ENCODE measurements at regions not wholly inside any gene's neighbourhood (a gene's known extent, or its start where the extent isn't known, plus 50 kb on each side); places are given as distances from the start of the nearest gene placed in this dataset.

GRCh38 chr12:46530373-46531056 lies 157.9 kb upstream of the SLC38A2 start:
- ATAC-seq = no peak
- FAIRE-seq = no peak
- H3K9me3 ChIP-seq = peaks cover 9% of the 10 kb centered on the region; the same call in 1 of the 3 replicates
- ChIA-PET CTCF (interaction anchor here (2.0 kb wide), 1 partner anchor 17 kb away, joined by 4 read pairs; no protein-coding TSS in a partner anchor), POLR2A (no interaction called here)
- H3K4me2 ChIP-seq = no peak overlapping the region
- WGBS (ENCODE audit: missing lambda C conversion rate) = 87% methylated on average over 11 of the region's 14 CpGs
- H3K27ac ChIP-seq = peak overlapping the region in 1 of 2 experiments; percentile 65; a peak in 3 of 6 replicates
- no peak overlapping the region for H3K4me3 ChIP-seq
- H3K4me1 ChIP-seq = no peaks in the 10 kb centered on the region; the same call in 2 of the 3 replicates
- DNase-seq (ENCODE audit: low read depth in 1 of 2, low spot score in 1 of 2) = no peak
- TF ChIP-seq ZC3H11A (IDR thresholded peaks at IDR 0.05) (no peak), POLR2AphosphoS2 (conservative IDR thresholded peaks at IDR 0.05; ENCODE audit: low read length) (no peak), BCL3 (IDR thresholded peaks at IDR 0.05) (no peak), MAX (IDR thresholded peaks at IDR 0.05) (no peak), FOSB (CRISPR knock-in tag; IDR thresholded peaks at IDR 0.05) (no peak), GATA3 (IDR thresholded peaks at IDR 0.05; ENCODE audit: borderline replicate concordance) (no peak), HES2 (IDR thresholded peaks at IDR 0.05) (no peak), ZFP36 (IDR thresholded peaks at IDR 0.05; ENCODE audit: borderline replicate concordance, partially characterized antibody) (no peak), POLR2A (IDR thresholded peaks at IDR 0.05; ENCODE audit: low read length) (no peak), ATOH8 (CRISPR knock-in tag; IDR thresholded peaks at IDR 0.05; ENCODE audit: low read depth) (no peak), JUNB (IDR thresholded peaks at IDR 0.05) (no peak), MAZ (IDR thresholded peaks at IDR 0.05; ENCODE audit: borderline replicate concordance, low read depth, low read length) (no peak), HOXA7 (CRISPR knock-in tag; IDR thresholded peaks at IDR 0.05) (no peak), SREBF2 (IDR thresholded peaks at IDR 0.05) (no peak), CTCF (IDR thresholded peaks at IDR 0.05) (no peak), EHF (CRISPR knock-in tag; IDR thresholded peaks at IDR 0.05) (no peak), HOXB13 (CRISPR knock-in tag; IDR thresholded peaks at IDR 0.05; ENCODE audit: low read depth) (no peak), E2F6 (IDR thresholded peaks at IDR 0.05; ENCODE audit: borderline replicate concordance, low read depth) (no peak)

GRCh38 chr12:46526233-46526632 lies 153.7 kb upstream of the SLC38A2 start:
- Histone ChIP-seq H3K27ac (peak overlapping the region in 1 of 2 experiments; percentile 84; a peak in 2 of 6 replicates), H3K4me1 (peaks cover 33% of the 10 kb centered on the region), H3K4me2 (no peak overlapping the region), H3K4me3 (no peak overlapping the region), H3K9me3 (peaks cover 9% of the 10 kb centered on the region; the same call in 1 of the 3 replicates)
- POLR2A ChIA-PET = no interaction called here
- CTCF ChIA-PET = interaction anchor here (0.7 to 2.8 kb wide), 3 partner anchors 10 to 401 kb away, joined by 3 to 12 read pairs (median 3); no protein-coding TSS in a partner anchor
- WGBS (ENCODE audit: missing lambda C conversion rate) = 92% methylated on average over 3 of the region's 3 CpGs
- FAIRE-seq (no peak), ATAC-seq (no peak), DNase-seq (ENCODE audit: low read depth in 1 of 2, low spot score in 1 of 2) (no peak)
- TF ChIP-seq CHD4 (IDR thresholded peaks at IDR 0.05; ENCODE audit: borderline replicate concordance) = no peak
- TF ChIP-seq ZFP36 (IDR thresholded peaks at IDR 0.05; ENCODE audit: borderline replicate concordance, partially characterized antibody) = no peak
- no peak for TF ChIP-seq HDAC2 (IDR thresholded peaks at IDR 0.05)
- TF ChIP-seq ZNF302 (CRISPR knock-in tag; IDR thresholded peaks at IDR 0.05) = no peak
- no peak for TF ChIP-seq POLR2AphosphoS2 (conservative IDR thresholded peaks at IDR 0.05; ENCODE audit: low read length)
- TF ChIP-seq PHF8 (IDR thresholded peaks at IDR 0.05; ENCODE audit: borderline replicate concordance, low read depth) = no peak
- no peak for TF ChIP-seq REST (IDR thresholded peaks at IDR 0.05)
- no peak for TF ChIP-seq HEYL (CRISPR knock-in tag; IDR thresholded peaks at IDR 0.05)
- TF ChIP-seq E2F6 (IDR thresholded peaks at IDR 0.05; ENCODE audit: borderline replicate concordance, low read depth) = no peak
- TF ChIP-seq CEBPB (IDR thresholded peaks at IDR 0.05) = no peak
- TF ChIP-seq BCL3 (IDR thresholded peaks at IDR 0.05) = no peak
- TF ChIP-seq HES2 (IDR thresholded peaks at IDR 0.05) = no peak

Measured in A549 (cell line).